ENCODE measurements at regions not wholly inside any gene's neighbourhood (a gene's known extent, or its start where the extent isn't known, plus 50 kb on each side); places are given as distances from the start of the nearest gene placed in this dataset.

GRCh38 chr9:12060067-12060466 lies 633.1 kb upstream of the TYRP1 start:
- no peaks in the 10 kb centered on the region for H3K36me3 ChIP-seq (ENCODE audit: insufficient read depth, low read length)
- H3K9ac ChIP-seq (ENCODE audit: low read depth, low read length), result no peak overlapping the region
- H3K9me3 ChIP-seq (ENCODE audit: insufficient read depth, low read length, severe bottlenecking), result no peaks in the 10 kb centered on the region
- DNase-seq, result no peak
- no peak for TF ChIP-seq EZH2 (IDR thresholded peaks at IDR 0.05; ENCODE audit: borderline replicate concordance, low read depth, low read length, severe bottlenecking)
- no peak for TF ChIP-seq CTCF (IDR thresholded peaks at IDR 0.05; ENCODE audit: borderline replicate concordance, extremely low read depth, low read length, poor library complexity, severe bottlenecking)
- no peak for ATAC-seq (ENCODE audit: insufficient read depth, low read depth)
- no peak overlapping the region for H3K27ac ChIP-seq (ENCODE audit: low read length)
- no peak overlapping the region for H2AFZ ChIP-seq (ENCODE audit: low read depth, low read length)
- H3K4me2 ChIP-seq (ENCODE audit: insufficient read depth, low read length), result no peak overlapping the region
- no peaks in the 10 kb centered on the region for H3K79me2 ChIP-seq (ENCODE audit: insufficient read depth, low read length)
- H4K20me1 ChIP-seq (ENCODE audit: insufficient read depth, low read length), result no peaks in the 10 kb centered on the region
- no peaks in the 10 kb centered on the region for H3K27me3 ChIP-seq (ENCODE audit: insufficient read depth, low read length, poor library complexity)
- H3K4me1 ChIP-seq (ENCODE audit: insufficient read depth, low read length), result no peaks in the 10 kb centered on the region
- H3K4me3 ChIP-seq (ENCODE audit: low read depth in 1 of 2, low read length in 2 of 2), result no peak overlapping the region

- Histone ChIP-seq H3K27me3 (ENCODE audit: insufficient read depth, low read length, poor library complexity) (no peaks in the 10 kb centered on the region), H3K4me2 (ENCODE audit: insufficient read depth, low read length) (no peak overlapping the region), H2AFZ (ENCODE audit: low read depth, low read length) (no peak overlapping the region), H3K9ac (ENCODE audit: low read depth, low read length) (no peak overlapping the region), H3K79me2 (ENCODE audit: insufficient read depth, low read length) (no peaks in the 10 kb centered on the region), H3K4me3 (ENCODE audit: low read depth in 1 of 2, low read length in 2 of 2) (no peak overlapping the region), H3K9me3 (ENCODE audit: insufficient read depth, low read length, severe bottlenecking) (no peaks in the 10 kb centered on the region), H3K4me1 (ENCODE audit: insufficient read depth, low read length) (no peaks in the 10 kb centered on the region), H3K36me3 (ENCODE audit: insufficient read depth, low read length) (no peaks in the 10 kb centered on the region), H3K27ac (ENCODE audit: low read length) (no peak overlapping the region), H4K20me1 (ENCODE audit: insufficient read depth, low read length) (no peaks in the 10 kb centered on the region)
- DNase-seq, result no peak
- ATAC-seq (ENCODE audit: insufficient read depth, low read depth), result no peak
- TF ChIP-seq CTCF (IDR thresholded peaks at IDR 0.05; ENCODE audit: borderline replicate concordance, extremely low read depth, low read length, poor library complexity, severe bottlenecking), result no peak
- TF ChIP-seq EZH2 (IDR thresholded peaks at IDR 0.05; ENCODE audit: borderline replicate concordance, low read depth, low read length, severe bottlenecking), result no peak
Measured at GRCh38 chr9:12060811-12061210, 632.4 kb upstream of the TYRP1 start.

GRCh38 chr9:12065050-12065449 lies 628.1 kb upstream of the TYRP1 start:
- no peaks in the 10 kb centered on the region for H3K79me2 ChIP-seq (ENCODE audit: insufficient read depth, low read length)
- no peak overlapping the region for H3K4me2 ChIP-seq (ENCODE audit: insufficient read depth, low read length)
- no peak overlapping the region for H3K4me3 ChIP-seq (ENCODE audit: low read depth in 1 of 2, low read length in 2 of 2)
- H3K27ac ChIP-seq (ENCODE audit: low read length), result no peak overlapping the region
- no peaks in the 10 kb centered on the region for H3K4me1 ChIP-seq (ENCODE audit: insufficient read depth, low read length)
- H2AFZ ChIP-seq (ENCODE audit: low read depth, low read length), result no peak overlapping the region
- no peak for TF ChIP-seq EZH2 (IDR thresholded peaks at IDR 0.05; ENCODE audit: borderline replicate concordance, low read depth, low read length, severe bottlenecking)
- no peak for DNase-seq
- no peaks in the 10 kb centered on the region for H3K27me3 ChIP-seq (ENCODE audit: insufficient read depth, low read length, poor library complexity)
- no peak for ATAC-seq (ENCODE audit: insufficient read depth, low read depth)
- no peaks in the 10 kb centered on the region for H3K9me3 ChIP-seq (ENCODE audit: insufficient read depth, low read length, severe bottlenecking)
- H4K20me1 ChIP-seq (ENCODE audit: insufficient read depth, low read length), result no peaks in the 10 kb centered on the region
- no peaks in the 10 kb centered on the region for H3K36me3 ChIP-seq (ENCODE audit: insufficient read depth, low read length)
- H3K9ac ChIP-seq (ENCODE audit: low read depth, low read length), result no peak overlapping the region

GRCh38 chr9:12065686-12066085 lies 627.5 kb upstream of the TYRP1 start:
- no peak for ATAC-seq (ENCODE audit: insufficient read depth, low read depth)
- no peaks in the 10 kb centered on the region for H3K9me3 ChIP-seq (ENCODE audit: insufficient read depth, low read length, severe bottlenecking)
- no peaks in the 10 kb centered on the region for H4K20me1 ChIP-seq (ENCODE audit: insufficient read depth, low read length)
- no peak overlapping the region for H3K4me3 ChIP-seq (ENCODE audit: low read depth in 1 of 2, low read length in 2 of 2)
- no peak overlapping the region for H2AFZ ChIP-seq (ENCODE audit: low read depth, low read length)
- H3K36me3 ChIP-seq (ENCODE audit: insufficient read depth, low read length), result no peaks in the 10 kb centered on the region
- no peaks in the 10 kb centered on the region for H3K27me3 ChIP-seq (ENCODE audit: insufficient read depth, low read length, poor library complexity)
- H3K27ac ChIP-seq (ENCODE audit: low read length), result no peak overlapping the region
- H3K9ac ChIP-seq (ENCODE audit: low read depth, low read length), result no peak overlapping the region
- no peaks in the 10 kb centered on the region for H3K4me1 ChIP-seq (ENCODE audit: insufficient read depth, low read length)
- DNase-seq, result no peak
- no peaks in the 10 kb centered on the region for H3K79me2 ChIP-seq (ENCODE audit: insufficient read depth, low read length)
- TF ChIP-seq CTCF (IDR thresholded peaks at IDR 0.05; ENCODE audit: borderline replicate concordance, extremely low read depth, low read length, poor library complexity, severe bottlenecking), result no peak
- no peak for TF ChIP-seq EZH2 (IDR thresholded peaks at IDR 0.05; ENCODE audit: borderline replicate concordance, low read depth, low read length, severe bottlenecking)
- H3K4me2 ChIP-seq (ENCODE audit: insufficient read depth, low read length), result no peak overlapping the region
